GM21737 (cell line): ENCODE measurements at regions not wholly inside any gene's neighbourhood (a gene's known extent, or its start where the extent isn't known, plus 50 kb on each side); places are given as distances from the start of the nearest gene placed in this dataset.

Experiments
- ATAC-seq: cut with Tn5 transposase; IDR thresholded peaks from one replicate; pipeline ENCODE4 v1.9.1; 2021; ENCODE audit warnings: mild to moderate bottlenecking, moderate library complexity; ENCODE audit not compliant: unreplicated experiment

- no peak for ATAC-seq
Measured at GRCh38 chr2:126748188-126748760, 92.3 kb downstream of the GYPC start.

GRCh38 chr2:126748929-126749518 is 93.1 kb downstream of the GYPC start:
- ATAC-seq, result peak; percentile 29

GRCh38 chr2:126749537-126749936 is 93.6 kb downstream of the GYPC start:
- ATAC-seq, result peak; percentile 63

GRCh38 chr2:126750506-126750905 is 94.5 kb downstream of the GYPC start:
- ATAC-seq, result no peak

- no peak for ATAC-seq
Measured at GRCh38 chr2:126751477-126751876, 95.5 kb downstream of the GYPC start.

- no peak for ATAC-seq
Measured at GRCh38 chr2:126752876-126753275, 96.9 kb downstream of the GYPC start.

GRCh38 chr2:126753501-126754212 is 97.7 kb downstream of the GYPC start:
- ATAC-seq, result no peak

GRCh38 chr2:126754240-126755004 is 98.5 kb downstream of the GYPC start:
- no peak for ATAC-seq

- no peak for ATAC-seq
Measured at GRCh38 chr2:126756125-126756524, 100.2 kb downstream of the GYPC start.

GRCh38 chr2:126761256-126761980 is 105.5 kb downstream of the GYPC start:
- ATAC-seq, result no peak

GRCh38 chr2:126761981-126762878 is 106.3 kb downstream of the GYPC start:
- ATAC-seq, result no peak

GRCh38 chr2:126764686-126765265 is 108.8 kb downstream of the GYPC start:
- no peak for ATAC-seq

GRCh38 chr2:126765395-126765794 is 109.4 kb downstream of the GYPC start:
- ATAC-seq, result no peak

- no peak for ATAC-seq
Measured at GRCh38 chr2:126766295-126766968, 110.5 kb downstream of the GYPC start.

GRCh38 chr2:126766969-126767296 is 111.0 kb downstream of the GYPC start:
- ATAC-seq, result no peak

- ATAC-seq, result no peak
Measured at GRCh38 chr2:126769118-126769517, 113.2 kb downstream of the GYPC start.

- ATAC-seq, result no peak
Measured at GRCh38 chr2:126770466-126770865, 114.5 kb downstream of the GYPC start.

GRCh38 chr2:126771094-126771493 is 115.1 kb downstream of the GYPC start:
- ATAC-seq, result no peak

GRCh38 chr2:126771501-126772195 is 115.7 kb downstream of the GYPC start:
- no peak for ATAC-seq
